ENCODE measurements at regions not wholly inside any gene's neighbourhood (a gene's known extent, or its start where the extent isn't known, plus 50 kb on each side); places are given as distances from the start of the nearest gene placed in this dataset.

- TF ChIP-seq ZFP36 (IDR thresholded peaks at IDR 0.05; ENCODE audit: low read depth, low read length, partially characterized antibody): no peak
- TF ChIP-seq RAD21 (CRISPR knock-in tag; conservative IDR thresholded peaks at IDR 0.05 in 1 of 2, IDR thresholded peaks at IDR 0.05 in 1 of 2): no peak
- no peak for TF ChIP-seq CTCF (IDR thresholded peaks at IDR 0.05 in 2 of 3, conservative IDR thresholded peaks at IDR 0.05 in 1 of 3; ENCODE audit: insufficient read depth in 2 of 3, low read depth in 1 of 3, low read length in 3 of 3)
- TF ChIP-seq NFIC (IDR thresholded peaks at IDR 0.05): no peak
- no peak for TF ChIP-seq POLR2A (conservative IDR thresholded peaks at IDR 0.05)
- TF ChIP-seq SRF (CRISPR knock-in tag; IDR thresholded peaks at IDR 0.05): no peak
- no peak for TF ChIP-seq ARID3A (IDR thresholded peaks at IDR 0.05; ENCODE audit: borderline replicate concordance, low read depth, low read length)
- no peak for TF ChIP-seq ZNF592 (IDR thresholded peaks at IDR 0.05)
- no peak for TF ChIP-seq PTBP1 (IDR thresholded peaks at IDR 0.05; ENCODE audit: low read depth, low read length)
These were observed 69.0 kb downstream of the DIO3 start for GRCh38 chr14:101630056-101630965.

All from K562 (cell line).